Spleen (tissue), 7 donors: ENCODE measurements at regions not wholly inside any gene's neighbourhood (a gene's known extent, or its start where the extent isn't known, plus 50 kb on each side); places are given as distances from the start of the nearest gene placed in this dataset.

Experiments used
- CTCF ChIP-seq, 11 experiments: fragments of 200-600 bp in 7 of 11; fragments of 450-650 bp in 4 of 11; sonication (generic) in 4 of 11; IDR thresholded peaks in 8 of 11; conservative IDR thresholded peaks in 3 of 11; 1 replicate in 7 of 11; 2 replicates in 4 of 11; pipeline versions ENCODE4 v1.4.0 to v1.8.0; 2016 to 2021; ENCODE audit warnings: antibody characterized with exemption in 11 of 11, inconsistent platforms in 4 of 11, mild to moderate bottlenecking in 1 of 11
- POLR2A ChIP-seq, 3 donors: fragments of 450-650 bp; IDR thresholded peaks; one replicate each; pipeline ENCODE4 v1.5.1; 2017; ENCODE audit warnings: antibody characterized with exemption in 3 of 3, mild to moderate bottlenecking in 1 of 3
- POLR2AphosphoS5 ChIP-seq, 3 donors: sonication (generic); formaldehyde crosslinking; IDR thresholded peaks; one replicate each; pipeline ENCODE4 v1.5.1; 2017; ENCODE audit warnings: antibody characterized with exemption in 3 of 3
- donor health status: DM: no; HTN: no; CAD: no; lungs with moderate emphysema.
- donor health status: DM: no; HTN: no; CAD: no.
- donor health status: DM: no; HTN: no; CAD: no.

GRCh38 chr3:171976526-171976925, 62.9 kb upstream of the FNDC3B start:
- TF ChIP-seq POLR2A (IDR thresholded peaks at IDR 0.05) (no peak), CTCF (IDR thresholded peaks at IDR 0.05 in 8 of 11, conservative IDR thresholded peaks at IDR 0.05 in 3 of 11) (no peak), POLR2AphosphoS5 (IDR thresholded peaks at IDR 0.05) (no peak)
